AG04449 (cell line): ENCODE measurements at regions not wholly inside any gene's neighbourhood (a gene's known extent, or its start where the extent isn't known, plus 50 kb on each side); places are given as distances from the start of the nearest gene placed in this dataset.

ENCODE experiments used
- CTCF ChIA-PET: fragments of 350-600 bp; formaldehyde crosslinking; extraction: SDS; loops from one replicate; lab custom pipeline; 2021; ENCODE audit warnings: antibody characterized with exemption; lab: Yijun Ruan, JAX
- POLR2A ChIA-PET: fragments of 400-600, 350-600 bp; formaldehyde crosslinking; extraction: SDS; loops from one replicate; lab custom pipeline; 2020; ENCODE audit warnings: antibody characterized with exemption, inconsistent platforms; lab: Yijun Ruan, JAX
- DNase-seq: peaks from one replicate; pipeline ENCODE4 v3.0.0-alpha.2; 2010; ENCODE audit warnings: low read depth, low spot score
- H3K4me3 ChIP-seq: 2 replicates; pipeline ENCODE4 v1.5.1; 2011; ENCODE audit warnings: low read depth, mild to moderate bottlenecking, control low read depth, low read length
- TF ChIP-seq, protein P1 (sequence below): IDR thresholded peaks from one replicate; pipeline ENCODE4 v1.5.1; 2011; ENCODE audit warnings: mild to moderate bottlenecking, moderate library complexity, low read length, control low read depth, inconsistent platforms; ENCODE audit not compliant: insufficient read depth; ENCODE audit errors: missing control alignments

DNA sequence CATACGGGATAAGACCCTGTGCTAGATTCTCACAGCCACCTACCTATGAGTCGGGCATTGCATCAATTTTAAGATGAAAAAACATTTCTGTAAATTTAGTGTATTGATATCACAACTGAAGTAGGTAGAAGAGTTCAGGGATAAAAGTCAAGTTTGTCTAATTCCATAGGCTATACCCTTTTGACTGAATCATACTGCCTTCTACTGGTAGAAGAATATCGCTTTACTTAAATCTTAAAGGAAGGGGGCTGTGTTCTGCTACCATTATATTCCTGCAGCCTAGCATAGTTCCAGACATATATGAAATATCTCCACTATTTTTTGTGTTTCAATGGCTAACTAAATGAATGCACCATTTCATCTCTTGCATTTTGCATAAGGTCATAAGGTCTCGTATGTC is 1128.6 kb downstream of the CDH8 start:
- no peak for DNase-seq
- ChIA-PET CTCF (no interaction called here), POLR2A (no interaction called here)
- TF ChIP-seq, protein P1, sequence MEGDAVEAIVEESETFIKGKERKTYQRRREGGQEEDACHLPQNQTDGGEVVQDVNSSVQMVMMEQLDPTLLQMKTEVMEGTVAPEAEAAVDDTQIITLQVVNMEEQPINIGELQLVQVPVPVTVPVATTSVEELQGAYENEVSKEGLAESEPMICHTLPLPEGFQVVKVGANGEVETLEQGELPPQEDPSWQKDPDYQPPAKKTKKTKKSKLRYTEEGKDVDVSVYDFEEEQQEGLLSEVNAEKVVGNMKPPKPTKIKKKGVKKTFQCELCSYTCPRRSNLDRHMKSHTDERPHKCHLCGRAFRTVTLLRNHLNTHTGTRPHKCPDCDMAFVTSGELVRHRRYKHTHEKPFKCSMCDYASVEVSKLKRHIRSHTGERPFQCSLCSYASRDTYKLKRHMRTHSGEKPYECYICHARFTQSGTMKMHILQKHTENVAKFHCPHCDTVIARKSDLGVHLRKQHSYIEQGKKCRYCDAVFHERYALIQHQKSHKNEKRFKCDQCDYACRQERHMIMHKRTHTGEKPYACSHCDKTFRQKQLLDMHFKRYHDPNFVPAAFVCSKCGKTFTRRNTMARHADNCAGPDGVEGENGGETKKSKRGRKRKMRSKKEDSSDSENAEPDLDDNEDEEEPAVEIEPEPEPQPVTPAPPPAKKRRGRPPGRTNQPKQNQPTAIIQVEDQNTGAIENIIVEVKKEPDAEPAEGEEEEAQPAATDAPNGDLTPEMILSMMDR: no peak
- H3K4me3 ChIP-seq: no peak overlapping the region

DNA sequence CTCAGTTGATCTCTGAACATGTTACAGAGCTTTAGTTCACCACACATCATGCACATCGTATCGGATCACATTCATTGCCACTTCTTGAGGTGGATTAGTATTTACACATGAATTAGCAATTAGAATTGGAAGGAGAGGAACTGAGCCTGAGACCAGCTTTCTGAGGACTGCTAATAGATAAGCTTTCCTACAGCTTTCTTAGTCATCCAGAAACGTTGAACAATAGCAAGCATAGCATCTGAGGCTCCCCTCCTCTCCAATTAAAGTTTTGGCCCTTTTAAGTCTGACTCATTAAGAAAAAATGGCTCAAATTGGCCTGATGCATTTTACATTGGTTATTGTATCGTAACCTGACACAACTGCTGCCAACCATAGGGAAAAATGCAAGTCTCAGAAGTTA is 1130.4 kb downstream of the CDH8 start:
- CTCF ChIA-PET: no interaction called here
- POLR2A ChIA-PET: no interaction called here
- TF ChIP-seq, protein P1: no peak
- H3K4me3 ChIP-seq: no peak overlapping the region
- no peak for DNase-seq

DNA sequence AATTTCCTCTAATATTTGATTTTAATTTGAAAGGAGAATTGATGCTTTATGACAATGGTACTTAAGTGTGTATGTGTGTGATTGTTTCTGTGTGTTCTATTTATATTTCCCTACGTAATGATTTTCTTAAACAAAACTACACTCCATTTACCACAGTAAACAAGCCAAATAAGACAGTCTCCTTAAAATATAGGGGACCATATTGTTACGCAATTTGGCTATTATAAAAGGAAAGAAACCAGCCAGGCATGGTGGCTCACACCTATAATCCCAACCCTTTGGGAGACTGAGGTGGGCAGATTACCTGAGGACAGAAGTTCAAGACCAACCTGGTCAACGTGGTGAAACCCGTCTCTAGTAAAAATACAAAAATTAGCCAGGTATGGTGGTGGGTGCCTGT is 1134.1 kb downstream of the CDH8 start:
- no peak overlapping the region for H3K4me3 ChIP-seq
- CTCF ChIA-PET: no interaction called here
- TF ChIP-seq, protein P1: no peak
- POLR2A ChIA-PET: no interaction called here
- DNase-seq: no peak

DNA sequence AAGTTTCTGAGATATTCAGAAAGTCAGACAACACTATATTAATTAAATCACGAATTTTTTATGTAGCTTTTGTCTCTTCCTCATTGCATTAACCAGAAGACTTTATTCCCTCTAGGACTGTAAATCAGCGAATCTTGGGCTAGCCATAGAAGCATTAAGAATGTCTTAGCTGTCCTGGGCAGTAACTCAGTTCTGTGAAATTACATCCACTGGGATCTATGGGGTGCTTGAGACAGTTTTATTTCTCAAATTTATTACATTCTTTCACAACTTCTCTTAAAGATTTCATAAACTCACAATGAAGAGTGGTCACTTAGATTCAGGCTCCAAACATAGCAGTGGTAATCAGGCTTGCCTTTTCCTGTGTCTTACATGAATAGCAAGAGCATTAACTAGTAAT is 1153.4 kb downstream of the CDH8 start:
- POLR2A ChIA-PET: no interaction called here

DNA sequence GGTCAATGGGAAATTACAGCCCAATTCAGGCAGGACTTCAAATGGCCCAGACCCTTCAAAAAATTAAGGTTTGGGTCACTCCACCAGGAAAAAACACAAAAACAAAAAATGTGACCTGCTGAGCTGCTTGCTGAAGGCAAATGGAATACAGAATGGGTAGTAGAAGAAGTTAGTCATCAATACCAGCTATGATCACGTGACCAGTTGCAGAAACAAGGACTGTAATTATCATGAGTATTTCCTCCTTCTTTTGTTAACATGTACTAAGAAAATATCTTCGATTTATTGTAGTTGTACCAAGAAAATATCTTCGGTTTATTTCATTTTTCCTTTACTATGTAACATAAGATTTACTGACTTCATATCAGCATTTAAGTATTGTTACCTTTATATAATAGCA is 1183.6 kb downstream of the CDH8 start:
- TF ChIP-seq, protein P1: no peak
- no peak overlapping the region for H3K4me3 ChIP-seq
- DNase-seq: no peak
- CTCF ChIA-PET: no interaction called here
- POLR2A ChIA-PET: no interaction called here

More for the DNA sequence above, 1153.4 kb downstream of the CDH8 start:
- DNase-seq: no peak
- TF ChIP-seq, protein P1: no peak
- CTCF ChIA-PET: no interaction called here
- H3K4me3 ChIP-seq: no peak overlapping the region

DNA sequence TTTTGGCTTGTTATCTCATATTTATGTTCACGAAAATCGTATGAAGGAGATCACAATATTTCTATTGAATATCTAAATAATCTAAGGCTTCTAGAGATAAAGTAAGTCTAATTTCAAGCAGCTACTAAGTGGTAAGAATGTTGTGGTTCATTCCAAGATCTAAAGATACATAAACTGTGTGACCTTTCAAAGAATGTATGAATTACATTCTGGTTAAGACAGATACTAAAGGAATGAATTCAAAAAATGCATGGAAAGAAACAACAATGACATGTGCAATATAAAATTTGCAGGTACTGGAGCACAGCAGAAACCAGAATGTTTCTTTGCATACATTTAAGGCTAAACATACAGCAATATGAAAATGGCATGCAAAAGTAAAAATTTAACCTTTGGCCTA is 1214.6 kb downstream of the CDH8 start:
- no peak overlapping the region for H3K4me3 ChIP-seq
- CTCF ChIA-PET: no interaction called here
- TF ChIP-seq, protein P1: no peak
- DNase-seq: no peak
- POLR2A ChIA-PET: no interaction called here
